Panc1 (cell line): ENCODE measurements at regions not wholly inside any gene's neighbourhood (a gene's known extent, or its start where the extent isn't known, plus 50 kb on each side); places are given as distances from the start of the nearest gene placed in this dataset.

Experiments
- ATAC-seq: fragments of 200-7000 bp; cut with Tn5 transposase; 2 replicates; pipeline ENCODE4 v1.9.1; 2020; ENCODE audit warnings: mild to moderate bottlenecking, moderate library complexity
- BruUV-seq: library from RNA; stranded (reverse); fragments of 400-500 nt; replicated peaks from 2 replicates; lab custom pipeline; 2021; lab: Mats Ljungman, UMichigan
- CTCF ChIA-PET: fragments of 300-600 bp; sonication (Branson Sonifier 250); formaldehyde crosslinking; loops from one replicate; lab custom pipeline; 2022; ENCODE audit warnings: antibody characterized with exemption; lab: Charles Lee
- POLR2A ChIA-PET: fragments of 300-600 bp; sonication (Branson Sonifier 250); formaldehyde crosslinking; loops from one replicate; lab custom pipeline; 2022; ENCODE audit warnings: antibody characterized with exemption; lab: Charles Lee
- DNase-seq: peaks from one replicate; pipeline ENCODE4 v3.0.0-alpha.2; 2010; ENCODE audit warnings: low read depth, low spot score
- H3K27ac ChIP-seq: 2 replicates; pipeline ENCODE4 v1.5.1; 2011; ENCODE audit warnings: mild to moderate bottlenecking, low read length, inconsistent platforms
- H3K27me3 ChIP-seq: fragments of 200-500 bp; sonication (Bioruptor generic); 2 replicates; pipeline ENCODE4 v1.6.0; 2014; ENCODE audit warnings: low read length, inconsistent platforms; ENCODE audit not compliant: control insufficient read depth, insufficient read depth
- H3K36me3 ChIP-seq: fragments of 200-500 bp; sonication (Bioruptor generic); 2 replicates; pipeline ENCODE4 v1.5.1; 2014; ENCODE audit warnings: inconsistent platforms, mild to moderate bottlenecking, low read length, moderate library complexity; ENCODE audit not compliant: control insufficient read depth, insufficient read depth
- H3K4me1 ChIP-seq: 2 replicates; pipeline ENCODE4 v1.5.1; 2011; ENCODE audit warnings: inconsistent platforms, mild to moderate bottlenecking, low read length, moderate library complexity; ENCODE audit not compliant: control insufficient read depth, insufficient read depth
- H3K4me3 ChIP-seq, 2 experiments: 2 replicates each; pipeline ENCODE4 v1.5.1; 2011 to 2012; ENCODE audit warnings: low read depth in 2 of 2, low read length in 2 of 2, mild to moderate bottlenecking in 2 of 2, inconsistent platforms in 1 of 2, moderate library complexity in 1 of 2
- H3K9me3 ChIP-seq: fragments of 200-500 bp; sonication (Bioruptor generic); 2 replicates; pipeline ENCODE4 v1.5.1; 2014; ENCODE audit warnings: low read depth, mild to moderate bottlenecking, inconsistent platforms, low read length, moderate library complexity; ENCODE audit not compliant: control insufficient read depth, insufficient read depth
- CTCF ChIP-seq: fragments of 450-650 bp; IDR thresholded peaks from 2 replicates; pipeline ENCODE4 v1.5.1; 2017; ENCODE audit warnings: mild to moderate bottlenecking
- POLR2AphosphoS5 ChIP-seq: IDR thresholded peaks from 2 replicates; pipeline ENCODE4 v1.6.1; 2012; ENCODE audit warnings: mild to moderate bottlenecking, low read depth, low read length, moderate library complexity
- SIN3A ChIP-seq: IDR thresholded peaks from 2 replicates; pipeline ENCODE4 v1.6.1; 2012; ENCODE audit warnings: low read depth, mild to moderate bottlenecking, low read length, moderate library complexity, borderline replicate concordance; ENCODE audit not compliant: insufficient read depth
- TCF7L2 ChIP-seq: IDR thresholded peaks from 2 replicates; pipeline ENCODE4 v1.6.1; 2011; ENCODE audit warnings: mild to moderate bottlenecking, low read depth, low read length, inconsistent platforms
- in situ Hi-C: cut with HindIII; loops from 2 replicates; pipeline ENCODE4 v1.10.0; 2016; ENCODE audit warnings: low sequenced_read_pairs, low pct_unique_long_range_greater_than_20kb
- intact Hi-C: fragments of 100-400 bp; cut with micrococcal nuclease; formaldehyde crosslinking; loops from one replicate; pipeline ENCODE4 v1.10.0; 2022; ENCODE audit not compliant: unreplicated experiment
- TF ChIP-seq, protein P1 (sequence below), 2 experiments: IDR thresholded peaks; 2 replicates each; pipeline ENCODE4 v1.6.1; 2011 to 2012; ENCODE audit warnings: low read depth in 2 of 2, control low read depth in 1 of 2, low read length in 1 of 2, mild to moderate bottlenecking in 1 of 2, moderate library complexity in 1 of 2; ENCODE audit not compliant: insufficient read depth in 1 of 2

DNA sequence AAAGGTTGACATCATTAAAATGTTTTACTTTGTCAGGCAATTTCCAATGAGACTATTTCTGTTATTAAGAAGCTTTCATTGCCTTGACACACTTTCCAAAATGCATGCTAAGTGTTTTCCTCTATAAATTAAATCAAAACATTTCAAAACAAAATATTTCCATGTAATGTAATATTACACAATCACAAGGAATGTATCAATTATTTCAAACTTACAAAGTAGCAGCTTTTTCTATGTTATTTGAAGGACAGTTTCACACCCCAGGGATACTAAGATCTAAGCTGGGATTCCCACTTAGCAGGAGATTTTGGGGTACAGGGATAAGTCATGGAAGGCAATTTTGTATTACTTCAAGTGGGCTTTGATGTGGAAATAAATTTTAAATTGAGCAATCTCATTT lies 144.9 kb downstream of the FOXG1 start:
- Histone ChIP-seq H3K9me3 (no peaks in the 10 kb centered on the region), H3K27me3 (no peaks in the 10 kb centered on the region), H3K4me1 (no peaks in the 10 kb centered on the region), H3K36me3 (no peaks in the 10 kb centered on the region), H3K27ac (no peak overlapping the region), H3K4me3 (no peak overlapping the region)
- CTCF ChIA-PET, result no interaction called here
- in situ Hi-C loops, result no loop called here
- POLR2A ChIA-PET, result no interaction called here
- DNase-seq, result no peak
- TF ChIP-seq, protein P1, sequence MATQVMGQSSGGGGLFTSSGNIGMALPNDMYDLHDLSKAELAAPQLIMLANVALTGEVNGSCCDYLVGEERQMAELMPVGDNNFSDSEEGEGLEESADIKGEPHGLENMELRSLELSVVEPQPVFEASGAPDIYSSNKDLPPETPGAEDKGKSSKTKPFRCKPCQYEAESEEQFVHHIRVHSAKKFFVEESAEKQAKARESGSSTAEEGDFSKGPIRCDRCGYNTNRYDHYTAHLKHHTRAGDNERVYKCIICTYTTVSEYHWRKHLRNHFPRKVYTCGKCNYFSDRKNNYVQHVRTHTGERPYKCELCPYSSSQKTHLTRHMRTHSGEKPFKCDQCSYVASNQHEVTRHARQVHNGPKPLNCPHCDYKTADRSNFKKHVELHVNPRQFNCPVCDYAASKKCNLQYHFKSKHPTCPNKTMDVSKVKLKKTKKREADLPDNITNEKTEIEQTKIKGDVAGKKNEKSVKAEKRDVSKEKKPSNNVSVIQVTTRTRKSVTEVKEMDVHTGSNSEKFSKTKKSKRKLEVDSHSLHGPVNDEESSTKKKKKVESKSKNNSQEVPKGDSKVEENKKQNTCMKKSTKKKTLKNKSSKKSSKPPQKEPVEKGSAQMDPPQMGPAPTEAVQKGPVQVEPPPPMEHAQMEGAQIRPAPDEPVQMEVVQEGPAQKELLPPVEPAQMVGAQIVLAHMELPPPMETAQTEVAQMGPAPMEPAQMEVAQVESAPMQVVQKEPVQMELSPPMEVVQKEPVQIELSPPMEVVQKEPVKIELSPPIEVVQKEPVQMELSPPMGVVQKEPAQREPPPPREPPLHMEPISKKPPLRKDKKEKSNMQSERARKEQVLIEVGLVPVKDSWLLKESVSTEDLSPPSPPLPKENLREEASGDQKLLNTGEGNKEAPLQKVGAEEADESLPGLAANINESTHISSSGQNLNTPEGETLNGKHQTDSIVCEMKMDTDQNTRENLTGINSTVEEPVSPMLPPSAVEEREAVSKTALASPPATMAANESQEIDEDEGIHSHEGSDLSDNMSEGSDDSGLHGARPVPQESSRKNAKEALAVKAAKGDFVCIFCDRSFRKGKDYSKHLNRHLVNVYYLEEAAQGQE (IDR thresholded peaks at IDR 0.05; ENCODE audit: insufficient read depth in 1 of 2, low read depth in 2 of 2, low read length in 1 of 2), result no peak
- TF ChIP-seq POLR2AphosphoS5 (no peak), CTCF (no peak), TCF7L2 (no peak), SIN3A (no peak)
- BruUV-seq, result no TSS peak
- ATAC-seq, result no peak
- intact Hi-C loops, result no loop called here

DNA sequence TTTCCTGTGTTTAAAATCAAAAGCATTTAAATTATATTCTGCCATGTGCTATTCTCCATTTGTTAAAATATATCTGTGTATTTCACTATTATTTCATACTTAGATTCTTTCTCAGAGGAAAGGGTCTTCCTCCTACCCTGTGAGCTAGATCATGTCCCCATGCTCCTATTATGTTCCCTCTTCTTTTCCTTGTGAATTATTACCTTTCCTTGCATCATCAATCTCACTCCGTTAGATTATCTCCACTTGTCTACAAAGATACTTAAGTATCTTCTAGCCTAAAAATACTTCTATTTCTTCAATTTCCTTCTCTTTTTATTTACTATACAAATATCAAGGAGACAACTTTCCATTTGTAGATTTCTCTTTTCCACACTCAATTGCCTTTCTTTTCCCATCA lies 146.5 kb downstream of the FOXG1 start:
- Histone ChIP-seq H3K4me3 (no peak overlapping the region), H3K9me3 (no peaks in the 10 kb centered on the region), H3K27ac (no peak overlapping the region), H3K27me3 (no peaks in the 10 kb centered on the region), H3K4me1 (no peaks in the 10 kb centered on the region), H3K36me3 (no peaks in the 10 kb centered on the region)
- ATAC-seq (no peak), DNase-seq (no peak)
- ChIA-PET POLR2A (no interaction called here), CTCF (no interaction called here)
- in situ Hi-C loops (no loop called here), intact Hi-C loops (no loop called here)
- no TSS peak for BruUV-seq
- TF ChIP-seq POLR2AphosphoS5 (no peak), SIN3A (no peak), CTCF (no peak), TCF7L2 (no peak)
- TF ChIP-seq, protein P1 (IDR thresholded peaks at IDR 0.05; ENCODE audit: insufficient read depth in 1 of 2, low read depth in 2 of 2, low read length in 1 of 2), result no peak
